GM18907 (cell line): ENCODE measurements at regions not wholly inside any gene's neighbourhood (a gene's known extent, or its start where the extent isn't known, plus 50 kb on each side); places are given as distances from the start of the nearest gene placed in this dataset.

Experiments
- ATAC-seq: cut with Tn5 transposase; IDR thresholded peaks from one replicate; pipeline ENCODE4 v1.9.1; 2021; ENCODE audit warnings: mild to moderate bottlenecking, moderate library complexity; ENCODE audit not compliant: unreplicated experiment

DNA sequence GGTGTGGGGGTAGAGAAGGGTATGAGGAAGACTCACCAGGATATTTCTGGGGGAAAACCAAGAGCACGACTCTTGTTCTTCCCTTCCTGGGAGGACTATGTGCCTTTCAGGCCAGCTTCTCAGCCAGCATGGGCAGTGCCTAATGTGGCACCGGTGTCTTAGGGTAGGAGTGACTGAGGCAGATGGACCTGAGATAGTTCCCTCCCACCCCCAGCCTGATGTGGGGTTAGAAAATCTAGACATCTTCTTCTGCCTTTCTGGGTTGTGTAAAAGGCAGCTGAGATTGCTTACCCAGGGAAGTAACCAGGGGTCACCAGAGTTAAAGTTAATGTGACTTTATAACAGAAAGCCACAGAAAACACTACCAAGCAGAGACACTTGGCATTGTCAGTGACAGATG is 127.3 kb downstream of the TMA16 start:
- no peak for ATAC-seq

DNA sequence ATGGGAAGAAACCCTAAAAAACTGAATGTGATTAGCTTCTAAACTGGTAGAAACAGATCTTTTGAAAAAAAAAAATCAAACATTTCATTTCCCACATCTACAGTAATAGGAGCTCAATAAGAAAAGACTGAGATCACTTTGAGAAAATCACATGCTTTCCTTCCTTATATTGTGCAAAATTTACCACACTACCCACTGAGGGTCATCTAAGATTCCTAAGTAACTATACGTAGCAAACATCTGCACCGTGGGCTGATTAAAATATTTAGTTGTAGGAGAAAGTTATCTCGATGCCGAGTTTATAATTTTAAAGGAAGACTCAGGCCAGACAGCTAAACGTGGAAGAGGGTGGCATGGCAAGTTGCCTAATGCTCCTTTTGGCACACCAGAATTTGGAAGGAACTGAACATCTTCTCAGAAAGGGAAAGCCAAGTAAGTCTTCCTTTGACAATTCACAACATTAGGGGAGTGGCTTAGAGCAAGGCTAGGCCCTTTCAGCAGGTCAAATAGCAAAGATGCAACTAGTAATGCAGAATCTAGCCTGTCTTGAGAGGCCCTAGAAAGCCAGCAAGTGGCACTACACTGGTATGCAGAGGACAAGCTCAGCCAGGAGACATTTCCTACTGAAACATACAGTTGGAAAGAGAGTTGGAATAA is 128.0 kb downstream of the TMA16 start:
- no peak for ATAC-seq

DNA sequence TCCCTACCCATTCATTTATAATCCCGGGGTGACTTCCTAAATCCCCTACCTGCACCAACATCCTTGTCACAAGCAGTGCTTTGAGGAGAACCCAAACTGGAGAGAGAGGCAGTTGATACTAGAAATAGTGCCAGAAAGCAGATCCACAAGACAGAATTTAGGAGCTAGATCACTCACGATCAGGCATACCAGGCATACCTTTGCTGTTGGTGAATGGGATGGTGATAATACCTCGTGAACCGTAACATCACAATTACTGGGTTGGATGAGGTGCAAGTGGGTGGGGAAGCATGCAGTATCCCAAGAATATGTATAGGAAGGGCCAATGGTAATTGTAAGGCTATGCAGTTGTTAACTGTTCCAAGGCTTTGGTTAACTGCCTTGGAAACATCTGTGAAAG is 129.3 kb downstream of the TMA16 start:
- ATAC-seq = no peak

DNA sequence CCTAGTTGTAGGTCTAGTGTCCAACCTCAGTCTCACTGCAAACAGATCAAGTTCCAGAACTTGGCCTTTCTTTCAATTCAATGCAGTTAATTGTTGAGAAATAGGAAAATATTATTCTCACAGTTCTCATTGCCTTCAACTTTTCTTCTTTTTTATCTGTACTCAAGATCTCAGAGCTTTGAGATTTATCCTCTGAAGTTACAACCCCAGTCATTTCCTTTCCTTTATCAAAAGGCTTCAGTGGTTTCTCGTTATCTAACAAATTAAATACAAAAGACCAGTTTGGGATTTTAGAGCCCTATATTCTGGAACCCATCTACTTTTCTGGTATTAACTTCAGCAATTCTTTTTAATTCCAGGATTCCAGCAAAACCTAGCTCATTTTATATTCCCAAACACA is 130.2 kb downstream of the TMA16 start:
- no peak for ATAC-seq

DNA sequence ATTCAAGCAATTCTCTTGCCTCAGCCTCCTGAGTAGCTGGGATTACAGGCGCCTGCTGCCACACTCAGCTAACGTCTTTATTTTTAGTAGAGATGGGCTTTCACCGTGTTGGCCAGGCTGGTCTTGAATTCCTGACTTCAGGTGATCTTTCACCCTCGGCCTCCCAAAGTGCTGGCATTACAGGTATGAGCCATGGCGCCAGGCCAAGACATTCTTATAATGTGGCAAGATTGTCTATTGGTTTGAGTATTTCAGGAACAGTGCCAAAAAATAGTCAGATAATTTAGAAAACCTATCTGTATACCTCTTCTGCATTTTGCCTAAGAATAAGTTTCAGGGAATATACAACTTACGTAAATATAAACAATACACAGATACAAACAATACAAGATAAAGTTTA is 136.8 kb downstream of the TMA16 start:
- no peak for ATAC-seq

DNA sequence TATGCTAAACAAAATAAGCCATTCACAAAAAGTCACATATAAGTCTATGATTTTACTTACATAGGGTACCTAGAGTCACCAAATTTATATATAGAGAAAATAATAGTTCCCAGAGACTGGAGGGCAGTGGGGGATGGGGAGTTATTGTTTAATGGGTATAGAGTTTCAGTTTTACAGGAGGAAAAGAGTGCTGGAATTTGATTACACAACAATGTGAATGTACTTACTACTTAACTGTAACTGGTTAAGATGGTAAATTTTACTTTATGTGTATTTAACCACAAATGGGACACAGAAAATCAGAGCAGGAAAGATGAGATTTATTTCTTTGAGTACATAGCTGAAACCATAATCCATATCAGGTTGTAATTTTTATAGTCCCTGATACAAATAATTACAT is 144.4 kb downstream of the TMA16 start:
- ATAC-seq = no peak

DNA sequence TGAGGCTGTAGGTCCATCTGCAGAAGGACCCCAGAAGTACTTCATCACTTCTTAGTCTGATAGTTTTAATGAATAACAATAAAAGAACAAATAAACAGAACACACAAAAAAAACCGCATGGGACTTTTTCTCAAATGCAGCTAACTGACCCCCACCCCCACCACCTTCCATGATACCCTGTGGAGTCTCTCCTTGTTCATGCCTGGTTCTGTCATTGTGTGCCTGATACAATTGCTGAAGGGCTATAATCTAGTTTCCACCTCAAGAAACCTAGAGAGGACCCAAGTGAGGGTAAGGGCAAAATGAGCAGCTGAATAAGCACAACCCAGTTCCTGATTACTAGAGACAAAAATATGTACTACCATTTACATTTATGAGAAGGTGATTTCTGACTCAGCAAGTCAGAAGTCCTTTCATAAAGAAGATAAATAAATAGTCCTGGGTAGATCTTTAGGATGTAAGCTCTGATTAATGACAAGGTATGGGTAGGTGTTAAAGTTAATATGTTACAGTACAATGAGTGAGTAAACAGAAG is 155.1 kb downstream of the TMA16 start:
- no peak for ATAC-seq

DNA sequence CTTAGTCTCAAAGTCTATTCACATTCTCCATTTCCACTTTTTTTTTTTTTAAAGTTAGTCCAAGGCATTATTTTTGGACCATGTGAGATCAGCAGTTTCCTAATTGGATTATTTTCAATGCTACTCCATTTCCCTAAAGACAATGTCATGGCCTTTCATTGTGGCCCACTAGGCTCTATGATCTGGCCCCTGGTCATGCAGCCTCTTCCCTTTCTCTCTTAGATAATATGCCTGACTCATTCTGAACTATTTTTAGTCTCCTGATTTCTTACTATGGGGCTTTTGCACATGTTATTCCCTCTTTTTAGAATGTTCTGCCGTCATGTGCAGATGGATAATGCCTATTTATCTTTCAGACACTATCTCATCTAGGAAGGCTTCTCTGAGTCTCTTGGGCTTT is 157.3 kb downstream of the TMA16 start:
- ATAC-seq = no peak

DNA sequence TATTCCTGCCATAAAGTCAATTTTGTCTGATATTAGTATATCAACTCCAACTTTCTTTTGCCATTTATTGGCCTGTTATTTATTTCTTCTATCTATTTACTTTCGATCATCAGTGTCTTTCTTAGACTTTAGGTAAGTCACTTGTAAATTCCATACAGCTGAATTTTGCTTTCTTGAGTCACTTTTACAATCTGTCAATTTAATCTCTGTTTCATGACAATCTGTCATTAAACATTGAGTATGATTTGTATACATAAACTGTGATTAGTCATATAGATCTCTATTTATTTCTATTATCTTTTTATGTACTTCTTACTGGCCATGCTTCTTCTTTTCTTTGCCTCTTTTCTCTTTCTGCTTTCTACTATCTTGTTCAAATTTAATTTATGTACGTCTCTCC is 160.1 kb downstream of the TMA16 start:
- ATAC-seq = no peak

DNA sequence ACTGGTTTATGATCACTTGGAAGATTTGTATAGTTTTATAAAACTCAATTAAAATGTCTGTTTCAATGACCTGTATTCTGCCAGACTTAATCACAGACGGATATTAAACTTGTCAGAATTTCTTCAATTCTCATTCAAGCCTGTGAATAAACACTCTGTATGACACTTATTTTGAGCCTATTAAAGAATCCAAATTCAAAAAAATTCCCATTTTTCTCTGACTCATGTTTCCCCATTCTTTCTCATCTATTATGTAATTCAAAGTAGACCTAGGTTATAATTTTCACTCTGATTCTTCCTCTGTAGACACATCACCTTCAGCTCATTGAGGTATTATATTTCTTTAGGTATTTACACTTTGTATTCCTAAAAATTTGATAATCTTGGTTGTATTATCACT is 166.1 kb downstream of the TMA16 start:
- ATAC-seq = no peak

DNA sequence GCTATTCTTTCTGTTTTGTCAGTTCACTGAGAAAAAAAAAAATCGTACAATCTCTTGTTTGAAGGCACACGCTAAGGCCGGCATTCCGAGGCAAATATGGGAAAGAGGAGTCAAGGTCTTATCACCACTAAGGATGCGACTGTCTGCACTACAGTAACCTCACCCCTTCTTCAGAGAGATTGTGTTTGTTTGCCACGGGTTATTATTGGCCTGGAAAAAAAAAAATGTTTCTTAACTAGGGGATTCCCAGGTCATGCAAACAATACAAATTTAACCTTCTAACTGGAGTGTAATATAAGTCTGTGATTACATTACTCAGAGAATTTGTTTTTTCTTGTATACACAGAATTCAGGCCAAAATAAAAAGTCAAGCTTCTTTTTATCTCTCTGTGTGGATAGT is 168.3 kb downstream of the TMA16 start:
- no peak for ATAC-seq

DNA sequence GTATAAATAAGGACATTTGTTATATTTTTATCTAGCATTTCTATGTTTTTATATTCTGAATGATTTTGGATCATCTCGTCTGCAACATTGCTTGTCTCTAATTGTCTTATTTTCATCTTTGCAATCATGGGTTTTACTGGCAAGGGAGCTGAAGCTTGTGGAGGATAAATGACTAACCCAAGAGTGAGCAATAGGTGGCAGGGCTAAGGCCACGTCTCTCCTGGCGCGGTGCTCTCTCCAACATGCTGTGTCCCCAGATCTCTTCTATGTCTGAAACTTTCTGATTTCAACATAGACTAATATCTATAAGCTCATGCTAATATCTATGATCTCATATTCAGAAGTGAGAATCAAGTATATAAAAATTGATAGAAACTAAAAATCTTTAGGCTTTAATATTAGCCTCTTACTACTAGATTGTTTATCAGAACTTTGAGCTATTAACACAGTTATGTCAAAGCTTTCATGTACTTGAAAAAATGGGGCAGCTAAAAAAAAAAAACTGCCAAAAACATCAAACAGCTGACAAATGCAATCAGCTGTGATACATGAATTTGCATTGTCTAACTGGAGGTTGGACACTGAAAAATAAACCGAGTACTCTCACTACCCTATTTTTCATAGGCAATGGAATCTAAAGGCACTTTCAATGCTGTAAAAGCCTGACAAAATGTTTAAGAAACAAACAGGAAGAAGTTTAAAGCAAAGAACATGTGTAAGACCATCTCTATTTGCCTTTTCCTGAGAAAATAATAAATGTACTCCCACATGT is 169.2 kb downstream of the TMA16 start:
- ATAC-seq = peak; percentile 84

DNA sequence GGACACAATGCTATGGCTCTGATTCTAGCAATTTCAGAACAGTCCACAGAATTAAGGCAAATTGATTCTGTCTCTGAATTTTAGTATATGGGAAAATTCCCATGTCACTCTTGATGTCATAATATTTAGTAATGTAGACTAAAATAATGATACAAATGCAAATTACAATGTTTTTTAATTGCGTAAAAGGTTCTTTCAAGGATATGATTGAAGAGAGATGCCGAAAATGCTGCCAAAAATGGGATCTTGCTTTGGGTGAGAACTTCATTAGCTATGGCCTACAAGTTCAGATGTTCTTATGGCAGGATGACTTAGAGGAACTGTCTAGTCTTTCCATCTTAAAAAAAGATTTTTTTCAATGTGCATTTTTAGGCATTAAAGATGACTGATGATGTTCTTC is 170.6 kb downstream of the TMA16 start:
- ATAC-seq = no peak

DNA sequence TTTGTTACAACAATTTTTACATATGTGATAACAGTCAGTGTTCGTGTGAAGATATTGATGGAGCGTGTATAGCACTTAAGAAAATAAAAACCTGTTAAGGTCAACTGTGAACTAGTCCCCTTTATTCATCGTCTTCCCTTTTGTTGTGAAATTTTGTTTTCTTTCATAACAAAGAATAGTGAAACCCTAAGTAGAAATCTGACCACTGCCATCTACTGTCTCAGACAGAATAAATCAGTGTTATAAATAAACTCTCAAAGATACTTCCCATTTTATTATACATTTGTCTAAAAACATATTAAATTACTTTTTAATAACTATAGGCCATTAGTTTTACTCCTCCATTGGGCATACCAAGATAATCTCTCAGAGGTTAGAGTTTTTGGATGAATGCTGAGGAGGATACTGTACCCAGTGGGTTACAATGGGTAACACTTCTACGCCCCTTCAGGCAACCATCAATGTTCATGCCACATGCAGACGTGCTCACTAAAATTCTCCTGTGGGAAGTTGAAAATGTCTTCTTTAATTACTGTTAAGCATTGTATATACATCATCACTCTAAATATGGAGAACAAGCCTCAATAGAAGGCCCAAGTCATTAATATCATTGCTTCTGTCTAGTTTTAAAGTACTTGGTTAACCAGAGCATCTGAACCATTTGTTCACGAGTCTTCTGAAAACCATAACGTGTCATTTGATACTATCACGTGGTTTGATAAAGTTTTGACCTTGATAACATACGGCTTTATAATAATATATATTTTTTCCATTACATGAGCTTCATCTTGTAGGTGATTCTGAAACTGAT is 171.2 kb downstream of the TMA16 start:
- peak; percentile 35 for ATAC-seq

DNA sequence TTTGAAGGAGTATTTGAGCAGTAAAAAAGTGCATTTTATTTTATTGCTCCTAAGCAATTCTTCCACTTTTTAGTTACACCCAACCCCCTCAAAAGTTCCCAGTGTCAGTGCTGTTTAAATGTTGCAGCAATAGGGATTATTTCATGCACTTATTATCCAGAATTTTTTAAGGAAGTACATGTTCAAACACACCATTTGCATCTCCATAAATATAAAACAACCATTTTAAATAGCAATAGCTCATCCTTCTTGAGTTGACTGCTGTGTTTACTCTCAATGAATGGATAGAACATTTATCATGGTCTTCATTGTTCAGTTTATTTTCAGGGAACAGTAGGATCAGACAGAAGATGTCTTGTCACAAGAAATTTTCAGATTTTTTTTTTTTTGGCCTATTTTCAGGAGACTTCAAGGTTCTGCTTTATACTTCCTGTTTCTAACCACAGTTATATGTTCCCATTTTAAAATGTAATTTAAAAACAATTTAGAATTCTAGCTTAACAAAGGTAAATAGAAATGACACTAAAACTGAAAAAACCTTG is 171.9 kb downstream of the TMA16 start:
- ATAC-seq = no peak

DNA sequence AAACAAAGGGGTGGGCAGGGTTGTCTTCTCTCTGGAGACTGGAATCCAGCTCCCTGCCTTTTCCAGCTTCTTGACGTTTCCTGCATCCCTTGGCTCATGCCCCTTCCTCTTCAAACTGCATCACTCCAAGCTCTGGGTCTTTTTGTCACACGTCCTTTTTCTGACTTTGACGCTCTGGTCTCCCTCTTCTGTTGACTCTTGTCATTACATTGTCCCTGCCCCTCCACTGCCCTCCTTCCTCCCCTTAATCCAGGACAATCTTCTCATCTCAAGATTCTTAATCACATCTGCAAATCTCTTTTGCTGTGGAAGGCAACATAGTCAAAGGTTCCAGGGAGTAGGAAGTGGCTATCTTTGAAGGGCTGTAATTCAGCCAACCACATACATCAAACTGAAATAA is 178.3 kb downstream of the TMA16 start:
- no peak for ATAC-seq

DNA sequence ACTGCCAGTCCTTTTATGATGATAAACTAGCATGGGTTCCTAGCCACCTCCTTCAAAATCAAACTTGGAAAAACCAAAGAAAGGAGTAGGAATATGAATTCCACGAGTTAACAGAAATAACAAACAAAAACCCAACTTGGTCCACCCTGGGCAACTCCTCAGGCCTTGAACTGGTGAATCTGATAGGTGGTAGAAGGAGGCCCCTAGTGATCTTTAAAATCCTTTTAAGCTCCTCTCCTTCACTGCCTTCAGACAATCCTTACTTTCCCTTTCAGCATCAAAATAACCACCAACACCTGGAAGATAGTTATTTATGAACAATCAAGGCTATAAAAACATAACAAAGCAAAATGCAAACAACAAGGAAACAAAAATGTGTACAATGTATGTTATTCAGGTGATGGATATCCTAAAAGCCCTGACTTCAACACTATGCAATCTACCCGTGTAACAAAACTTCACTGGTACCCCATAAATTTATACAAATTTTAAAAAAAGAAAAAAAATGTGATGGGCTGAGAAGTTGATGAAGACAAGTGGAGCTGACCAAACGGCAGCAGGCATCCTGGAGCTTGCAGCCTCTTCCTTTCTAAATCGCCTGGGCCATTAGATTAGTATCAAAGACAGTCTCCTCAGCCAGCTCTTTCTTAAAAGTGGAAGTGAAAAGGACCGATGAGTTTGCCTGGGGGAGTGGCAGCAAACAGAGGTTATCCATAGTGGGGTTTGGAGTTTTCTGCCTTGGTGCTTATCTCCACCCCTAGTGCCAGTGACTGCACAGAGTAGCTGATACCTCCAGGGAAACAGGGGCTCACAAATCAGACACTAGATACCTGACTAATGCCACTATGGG is 179.6 kb downstream of the TMA16 start:
- ATAC-seq = peak; percentile 51

DNA sequence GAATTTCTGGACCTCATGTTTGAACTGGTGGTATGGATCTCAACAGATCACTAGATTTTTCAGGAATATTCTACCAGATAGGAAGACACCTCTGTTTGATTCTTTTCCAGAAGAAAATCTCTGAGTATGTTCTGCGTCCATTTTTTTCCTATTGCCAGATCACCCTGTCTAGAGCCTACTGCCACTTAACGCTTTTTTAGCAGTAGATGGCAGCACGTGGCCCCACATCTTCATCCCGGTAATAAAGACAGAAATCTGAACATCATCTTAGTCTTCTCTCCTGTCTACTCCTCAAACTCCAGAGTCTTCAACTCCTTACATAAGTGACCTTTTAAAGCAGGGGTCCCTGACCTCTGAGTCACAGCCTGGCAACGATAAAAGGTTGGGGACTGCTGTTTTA is 184.7 kb downstream of the TMA16 start:
- no peak for ATAC-seq

DNA sequence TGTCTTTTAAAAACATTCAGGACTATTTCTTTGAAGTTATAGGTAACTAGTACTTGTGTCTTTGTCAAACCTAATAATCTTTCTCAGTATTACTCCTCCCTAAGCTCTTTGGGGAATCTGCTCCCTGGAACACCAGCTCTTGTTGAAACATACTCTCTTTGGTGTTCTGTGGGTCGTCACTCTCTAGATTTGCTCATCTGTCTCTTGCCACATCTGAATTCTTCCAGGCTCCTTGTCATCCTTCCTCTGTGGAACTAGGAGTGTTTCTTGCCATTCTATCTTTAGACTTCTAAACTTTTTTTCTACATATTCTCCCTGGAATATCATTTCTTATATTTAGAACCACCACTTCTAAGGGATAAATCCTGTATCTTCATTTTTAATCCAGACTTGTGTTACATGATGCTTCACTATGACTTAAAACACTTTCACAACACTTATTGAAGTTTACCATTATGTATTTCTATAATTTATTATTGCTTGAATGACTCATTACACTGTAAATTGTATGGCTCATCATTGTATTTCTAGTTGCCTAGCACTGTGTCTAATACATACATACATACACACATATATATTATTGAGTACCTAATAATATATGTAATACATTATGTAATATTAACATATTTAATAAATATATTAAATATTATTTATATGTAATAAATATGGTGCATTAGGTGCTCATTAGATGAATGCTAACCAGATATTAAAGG is 186.1 kb downstream of the TMA16 start:
- no peak for ATAC-seq
